ENCODE measurements at regions not wholly inside any gene's neighbourhood (a gene's known extent, or its start where the extent isn't known, plus 50 kb on each side); places are given as distances from the start of the nearest gene placed in this dataset.

- no peak overlapping the region for H3K27ac ChIP-seq (ENCODE audit: low read depth, low read length)
- no peak for DNase-seq (ENCODE audit: low read depth in 4 of 6, low spot score in 6 of 6)
- no peaks in the 10 kb centered on the region for H3K36me3 ChIP-seq (ENCODE audit: control insufficient read depth, insufficient read depth, low read length)
- H3K9me3 ChIP-seq (ENCODE audit: control insufficient read depth, insufficient read depth, low read length), result no peaks in the 10 kb centered on the region
- 86% methylated on average over 2 of the region's 2 CpGs for WGBS (ENCODE audit: insufficient coverage)
- no peak overlapping the region for H3K4me3 ChIP-seq (ENCODE audit: low read depth, low read length)
- no peaks in the 10 kb centered on the region for H3K27me3 ChIP-seq (ENCODE audit: control insufficient read depth, insufficient read depth, low read length)
- H3K4me1 ChIP-seq (ENCODE audit: control insufficient read depth, insufficient read depth, low read length), result no peaks in the 10 kb centered on the region
Observed at GRCh38 chr9:107660976-107661375, 171.4 kb upstream of the KLF4 start.

DNA sequence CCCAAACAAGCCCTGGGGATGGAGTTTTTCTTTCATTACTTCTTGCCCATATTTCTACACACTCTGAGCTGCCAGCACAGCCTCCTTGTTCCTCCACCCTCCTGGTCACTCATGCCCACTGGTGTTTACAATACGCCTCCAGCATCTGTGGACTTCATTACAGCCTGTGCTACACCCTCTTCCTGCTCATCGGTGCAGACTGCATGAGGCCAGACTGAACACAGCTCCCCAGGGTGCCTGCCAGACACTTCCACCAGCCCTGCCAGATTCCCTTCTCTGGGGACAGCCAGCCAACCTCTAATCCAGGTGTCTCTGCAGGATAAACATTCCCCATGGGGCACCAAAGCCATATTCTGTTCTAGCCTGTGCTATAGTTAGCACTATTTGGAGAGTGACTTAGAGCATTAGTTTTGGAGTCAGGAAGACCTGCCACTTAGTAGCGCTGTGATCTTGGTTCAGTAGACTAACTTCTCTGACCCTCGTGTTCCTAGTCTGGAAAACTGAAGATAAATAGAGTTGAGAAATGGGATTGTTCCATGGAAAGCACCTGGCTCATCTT is 163.8 kb upstream of the KLF4 start:
- no peak overlapping the region for H3K27ac ChIP-seq (ENCODE audit: low read depth, low read length)
- H3K4me1 ChIP-seq (ENCODE audit: control insufficient read depth, insufficient read depth, low read length), result no peaks in the 10 kb centered on the region
- H3K4me3 ChIP-seq (ENCODE audit: low read depth, low read length), result no peak overlapping the region
- no peaks in the 10 kb centered on the region for H3K27me3 ChIP-seq (ENCODE audit: control insufficient read depth, insufficient read depth, low read length)
- 64% methylated on average over 2 of the region's 4 CpGs for WGBS (ENCODE audit: insufficient coverage)
- H3K36me3 ChIP-seq (ENCODE audit: control insufficient read depth, insufficient read depth, low read length), result no peaks in the 10 kb centered on the region
- H3K9me3 ChIP-seq (ENCODE audit: control insufficient read depth, insufficient read depth, low read length), result no peaks in the 10 kb centered on the region
- no peak for DNase-seq (ENCODE audit: low read depth in 4 of 6, low spot score in 6 of 6)

DNA sequence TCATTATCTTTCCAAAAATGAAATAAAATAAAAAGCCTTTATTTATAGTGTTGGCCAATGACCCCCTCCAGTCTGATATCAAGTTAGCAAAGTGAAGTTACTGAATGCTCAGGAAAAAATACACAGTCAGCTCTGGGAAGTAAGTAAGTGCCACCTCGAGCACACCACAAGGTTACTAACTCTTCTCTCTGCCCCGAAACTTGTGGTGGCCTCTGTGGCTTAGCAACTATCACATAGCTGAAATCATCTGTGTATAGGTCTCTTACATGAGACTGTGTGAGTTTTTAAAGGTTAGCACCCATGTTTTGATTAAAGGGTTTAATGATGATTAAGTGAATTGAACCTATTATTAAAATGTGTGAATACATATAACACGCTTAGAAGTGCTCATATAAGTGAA is 161.4 kb upstream of the KLF4 start:
- WGBS (ENCODE audit: insufficient coverage), result no CpG with 5 or more reads among the region's 3 CpGs
- H3K4me1 ChIP-seq (ENCODE audit: control insufficient read depth, insufficient read depth, low read length), result no peaks in the 10 kb centered on the region
- H3K9me3 ChIP-seq (ENCODE audit: control insufficient read depth, insufficient read depth, low read length), result no peaks in the 10 kb centered on the region
- no peaks in the 10 kb centered on the region for H3K27me3 ChIP-seq (ENCODE audit: control insufficient read depth, insufficient read depth, low read length)
- no peak overlapping the region for H3K4me3 ChIP-seq (ENCODE audit: low read depth, low read length)
- H3K27ac ChIP-seq (ENCODE audit: low read depth, low read length), result no peak overlapping the region
- H3K36me3 ChIP-seq (ENCODE audit: control insufficient read depth, insufficient read depth, low read length), result no peaks in the 10 kb centered on the region
- DNase-seq (ENCODE audit: low read depth in 4 of 6, low spot score in 6 of 6), result no peak

GRCh38 chr9:107650321-107650720 is 160.8 kb upstream of the KLF4 start:
- no peaks in the 10 kb centered on the region for H3K4me1 ChIP-seq (ENCODE audit: control insufficient read depth, insufficient read depth, low read length)
- WGBS (ENCODE audit: insufficient coverage), result 88% methylated on average over 4 of the region's 4 CpGs
- no peak for DNase-seq (ENCODE audit: low read depth in 4 of 6, low spot score in 6 of 6)

GRCh38 chr9:107648153-107648715 is 158.7 kb upstream of the KLF4 start:
- H3K27me3 ChIP-seq (ENCODE audit: control insufficient read depth, insufficient read depth, low read length), result no peaks in the 10 kb centered on the region
- no peak for DNase-seq (ENCODE audit: low read depth in 4 of 6, low spot score in 6 of 6)
- H3K36me3 ChIP-seq (ENCODE audit: control insufficient read depth, insufficient read depth, low read length), result no peaks in the 10 kb centered on the region
- no CpG with 5 or more reads among the region's 12 CpGs for WGBS (ENCODE audit: insufficient coverage)
- H3K27ac ChIP-seq (ENCODE audit: low read depth, low read length), result no peak overlapping the region
- H3K4me1 ChIP-seq (ENCODE audit: control insufficient read depth, insufficient read depth, low read length), result peaks cover 3% of the 10 kb centered on the region
- no peak overlapping the region for H3K4me3 ChIP-seq (ENCODE audit: low read depth, low read length)
- H3K9me3 ChIP-seq (ENCODE audit: control insufficient read depth, insufficient read depth, low read length), result no peaks in the 10 kb centered on the region

More at GRCh38 chr9:107650321-107650720, 160.8 kb upstream of the KLF4 start:
- H3K27me3 ChIP-seq (ENCODE audit: control insufficient read depth, insufficient read depth, low read length), result no peaks in the 10 kb centered on the region
- H3K36me3 ChIP-seq (ENCODE audit: control insufficient read depth, insufficient read depth, low read length), result no peaks in the 10 kb centered on the region
- no peak overlapping the region for H3K27ac ChIP-seq (ENCODE audit: low read depth, low read length)
- H3K4me3 ChIP-seq (ENCODE audit: low read depth, low read length), result no peak overlapping the region
- no peaks in the 10 kb centered on the region for H3K9me3 ChIP-seq (ENCODE audit: control insufficient read depth, insufficient read depth, low read length)

DNA sequence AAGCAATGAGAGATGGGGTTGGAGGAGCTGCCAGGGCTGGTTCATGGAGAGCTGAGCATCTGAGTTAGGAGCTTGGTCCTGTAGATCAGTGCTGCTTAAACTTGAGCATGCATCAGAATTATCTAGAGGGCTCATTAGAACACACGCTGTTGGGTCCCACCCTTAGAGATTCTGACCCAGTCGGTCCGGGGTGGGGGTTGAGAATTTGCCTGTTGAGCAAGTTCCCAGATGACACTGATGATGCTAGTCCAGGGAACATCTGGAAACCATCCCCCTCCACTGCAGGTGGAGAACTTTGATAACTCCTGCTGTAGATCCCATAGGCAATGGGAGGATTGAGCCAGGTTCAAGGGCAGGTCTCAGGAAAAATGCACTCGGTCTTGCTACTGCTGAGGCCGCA is 158.0 kb upstream of the KLF4 start:
- H3K9me3 ChIP-seq (ENCODE audit: control insufficient read depth, insufficient read depth, low read length), result no peaks in the 10 kb centered on the region
- no peak for DNase-seq (ENCODE audit: low read depth in 4 of 6, low spot score in 6 of 6)
- no peak overlapping the region for H3K4me3 ChIP-seq (ENCODE audit: low read depth, low read length)
- WGBS (ENCODE audit: insufficient coverage), result 95% methylated on average over 5 of the region's 5 CpGs
- peaks cover 3% of the 10 kb centered on the region for H3K4me1 ChIP-seq (ENCODE audit: control insufficient read depth, insufficient read depth, low read length)
- no peaks in the 10 kb centered on the region for H3K36me3 ChIP-seq (ENCODE audit: control insufficient read depth, insufficient read depth, low read length)
- H3K27ac ChIP-seq (ENCODE audit: low read depth, low read length), result no peak overlapping the region
- no peaks in the 10 kb centered on the region for H3K27me3 ChIP-seq (ENCODE audit: control insufficient read depth, insufficient read depth, low read length)

GRCh38 chr9:107647141-107647540 is 157.6 kb upstream of the KLF4 start:
- H3K27ac ChIP-seq (ENCODE audit: low read depth, low read length), result no peak overlapping the region
- no peaks in the 10 kb centered on the region for H3K27me3 ChIP-seq (ENCODE audit: control insufficient read depth, insufficient read depth, low read length)
- H3K36me3 ChIP-seq (ENCODE audit: control insufficient read depth, insufficient read depth, low read length), result no peaks in the 10 kb centered on the region
- no peak overlapping the region for H3K4me3 ChIP-seq (ENCODE audit: low read depth, low read length)
- peaks cover 3% of the 10 kb centered on the region for H3K4me1 ChIP-seq (ENCODE audit: control insufficient read depth, insufficient read depth, low read length)
- WGBS (ENCODE audit: insufficient coverage), result 89% methylated on average over 1 of the region's 1 CpG
- no peak for DNase-seq (ENCODE audit: low read depth in 4 of 6, low spot score in 6 of 6)
- H3K9me3 ChIP-seq (ENCODE audit: control insufficient read depth, insufficient read depth, low read length), result no peaks in the 10 kb centered on the region

GRCh38 chr9:107645464-107645833 is 155.9 kb upstream of the KLF4 start:
- no peak for DNase-seq (ENCODE audit: low read depth in 4 of 6, low spot score in 6 of 6)
- no peaks in the 10 kb centered on the region for H3K27me3 ChIP-seq (ENCODE audit: control insufficient read depth, insufficient read depth, low read length)
- H3K9me3 ChIP-seq (ENCODE audit: control insufficient read depth, insufficient read depth, low read length), result no peaks in the 10 kb centered on the region
- WGBS (ENCODE audit: insufficient coverage), result no CpG with 5 or more reads among the region's 1 CpG
- peak overlapping the region; percentile 25 for H3K27ac ChIP-seq (ENCODE audit: low read depth, low read length)
- peaks cover 3% of the 10 kb centered on the region for H3K4me1 ChIP-seq (ENCODE audit: control insufficient read depth, insufficient read depth, low read length)
- H3K36me3 ChIP-seq (ENCODE audit: control insufficient read depth, insufficient read depth, low read length), result no peaks in the 10 kb centered on the region
- H3K4me3 ChIP-seq (ENCODE audit: low read depth, low read length), result no peak overlapping the region

- no peaks in the 10 kb centered on the region for H3K27me3 ChIP-seq (ENCODE audit: control insufficient read depth, insufficient read depth, low read length)
- 48% methylated on average over 3 of the region's 4 CpGs for WGBS (ENCODE audit: insufficient coverage)
- no peaks in the 10 kb centered on the region for H3K9me3 ChIP-seq (ENCODE audit: control insufficient read depth, insufficient read depth, low read length)
- H3K27ac ChIP-seq (ENCODE audit: low read depth, low read length), result peak overlapping the region; percentile 25
- H3K4me1 ChIP-seq (ENCODE audit: control insufficient read depth, insufficient read depth, low read length), result peaks cover 3% of the 10 kb centered on the region
- no peaks in the 10 kb centered on the region for H3K36me3 ChIP-seq (ENCODE audit: control insufficient read depth, insufficient read depth, low read length)
- H3K4me3 ChIP-seq (ENCODE audit: low read depth, low read length), result no peak overlapping the region
- DNase-seq (ENCODE audit: low read depth in 4 of 6, low spot score in 6 of 6), result no peak
Observed at GRCh38 chr9:107644733-107645463, 155.3 kb upstream of the KLF4 start.

GRCh38 chr9:107639426-107639825 is 149.9 kb upstream of the KLF4 start:
- Histone ChIP-seq H3K27ac (ENCODE audit: low read depth, low read length) (peak overlapping the region; percentile 94), H3K4me3 (ENCODE audit: low read depth, low read length) (no peak overlapping the region), H3K9me3 (ENCODE audit: control insufficient read depth, insufficient read depth, low read length) (no peaks in the 10 kb centered on the region), H3K36me3 (ENCODE audit: control insufficient read depth, insufficient read depth, low read length) (no peaks in the 10 kb centered on the region), H3K4me1 (ENCODE audit: control insufficient read depth, insufficient read depth, low read length) (peaks cover 11% of the 10 kb centered on the region), H3K27me3 (ENCODE audit: control insufficient read depth, insufficient read depth, low read length) (no peaks in the 10 kb centered on the region)
- DNase-seq (ENCODE audit: low read depth in 4 of 6, low spot score in 6 of 6), result no peak
- 95% methylated on average over 4 of the region's 4 CpGs for WGBS (ENCODE audit: insufficient coverage)
